HG03520 (cell line): ENCODE measurements at regions not wholly inside any gene's neighbourhood (a gene's known extent, or its start where the extent isn't known, plus 50 kb on each side); places are given as distances from the start of the nearest gene placed in this dataset.

ENCODE experiments used
- ATAC-seq: cut with Tn5 transposase; IDR thresholded peaks from one replicate; pipeline ENCODE4 v1.9.1; 2021; ENCODE audit warnings: mild to moderate bottlenecking, moderate library complexity; ENCODE audit not compliant: unreplicated experiment

DNA sequence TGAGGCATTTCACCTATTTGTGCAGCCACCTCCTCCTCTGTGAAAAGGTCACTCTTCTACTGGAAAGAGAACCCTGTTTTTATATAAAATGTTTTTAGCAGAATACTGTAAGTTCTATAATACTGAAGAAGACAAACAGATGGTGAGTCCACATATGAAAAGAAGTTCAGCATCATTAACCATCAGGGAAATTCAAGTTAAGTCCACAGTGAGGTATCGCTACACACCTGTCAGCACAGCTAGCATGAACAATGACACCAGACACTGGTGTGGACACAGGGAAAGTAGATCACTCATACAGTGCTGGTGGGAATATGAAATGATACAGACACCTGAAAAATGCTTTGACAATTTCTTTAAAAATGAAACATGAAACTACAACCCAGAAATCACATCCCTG lies 133.0 kb downstream of the MAD2L1 start:
- ATAC-seq = no peak

DNA sequence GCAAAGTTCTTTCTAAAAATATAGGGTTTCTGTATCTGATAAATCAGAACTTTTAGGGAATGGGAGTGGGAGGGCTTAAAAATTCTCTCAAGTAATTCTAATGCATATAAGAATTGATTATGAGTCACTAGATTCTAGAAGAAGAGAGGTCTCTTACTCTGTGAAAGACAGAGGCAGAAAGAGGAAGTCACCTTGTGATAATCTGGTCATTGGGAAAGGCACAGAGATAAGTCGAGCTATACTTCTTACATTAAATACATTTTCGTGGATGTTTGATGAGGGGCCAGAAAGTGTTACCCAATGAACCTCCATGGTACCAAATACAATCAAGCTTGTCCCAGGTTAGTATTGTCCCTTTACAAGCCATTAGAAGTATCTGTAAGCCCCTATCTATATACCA lies 134.4 kb downstream of the MAD2L1 start:
- no peak for ATAC-seq

DNA sequence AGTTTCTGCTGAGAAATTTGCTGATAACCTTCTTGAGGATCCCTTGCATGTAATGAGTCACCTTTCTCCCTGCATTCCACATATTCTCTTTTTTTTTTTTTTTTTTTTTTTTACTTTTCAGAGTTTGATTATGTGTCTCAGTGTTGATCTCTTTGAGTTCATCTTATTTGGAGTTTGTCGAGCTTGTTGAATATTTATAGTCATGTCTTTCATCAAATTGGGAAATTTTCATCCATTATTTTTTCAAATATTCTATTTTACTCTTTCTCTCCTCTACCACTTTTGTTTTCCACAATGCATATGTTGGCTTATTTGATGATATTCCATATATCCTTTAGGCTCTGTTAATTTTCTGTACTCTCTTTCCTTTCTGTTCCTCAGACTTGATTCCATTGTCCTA lies 136.1 kb downstream of the MAD2L1 start:
- no peak for ATAC-seq

DNA sequence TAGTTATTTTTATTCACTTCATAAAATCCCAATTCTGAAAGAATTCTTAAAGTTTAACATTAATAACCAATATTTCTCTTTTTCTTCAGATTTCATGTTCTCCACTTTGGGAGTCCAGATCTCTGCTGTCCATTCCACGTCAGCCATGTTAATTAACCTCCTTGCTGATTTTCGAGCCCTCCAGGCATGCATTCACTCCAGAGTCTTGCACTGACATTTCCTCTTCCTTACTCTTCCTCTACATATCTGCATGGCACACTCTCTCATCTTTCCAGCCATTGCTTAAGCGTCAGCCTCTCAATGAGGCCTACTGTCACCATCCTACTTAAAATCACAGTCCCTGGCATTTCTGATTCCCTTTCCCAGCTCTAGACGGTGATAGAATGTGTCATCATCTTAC lies 144.8 kb downstream of the MAD2L1 start:
- no peak for ATAC-seq

DNA sequence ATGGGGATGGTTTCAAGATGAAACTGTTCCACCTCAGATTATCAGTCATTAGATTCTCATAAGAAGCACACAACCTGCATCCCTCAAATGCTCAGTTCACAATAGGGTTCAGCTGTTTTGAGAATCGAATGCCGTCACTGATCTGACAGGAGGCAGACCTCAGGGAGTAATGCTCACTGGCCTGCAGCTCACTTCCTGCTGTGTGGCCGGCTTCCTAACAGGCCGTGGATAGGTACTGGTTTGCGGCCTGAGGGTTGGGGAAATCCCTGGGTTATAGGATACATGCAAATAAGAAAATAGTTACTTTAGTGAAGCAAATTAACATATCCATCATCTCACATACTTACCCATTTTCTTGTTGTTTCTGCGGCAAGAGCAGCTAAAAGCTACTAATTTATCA lies 160.4 kb downstream of the MAD2L1 start:
- no peak for ATAC-seq

DNA sequence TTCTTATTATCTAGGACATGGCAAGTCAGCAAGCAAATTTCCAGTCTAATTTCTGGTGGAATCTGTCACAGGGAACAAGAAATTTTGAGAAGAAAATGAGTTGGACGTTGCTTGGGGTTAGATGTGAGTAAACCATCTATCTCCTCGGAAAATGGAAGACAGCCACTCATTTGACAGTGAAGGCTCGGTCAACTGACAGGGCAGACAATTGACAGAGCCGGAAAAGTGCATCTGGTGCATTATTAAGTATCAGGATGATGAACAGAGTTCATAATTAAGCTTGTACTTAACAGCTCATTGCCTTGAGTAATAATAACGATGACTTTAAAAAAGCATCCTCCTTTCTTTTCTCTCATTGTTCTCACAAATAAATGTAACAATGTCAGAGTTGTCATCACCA lies 168.4 kb downstream of the MAD2L1 start:
- no peak for ATAC-seq

DNA sequence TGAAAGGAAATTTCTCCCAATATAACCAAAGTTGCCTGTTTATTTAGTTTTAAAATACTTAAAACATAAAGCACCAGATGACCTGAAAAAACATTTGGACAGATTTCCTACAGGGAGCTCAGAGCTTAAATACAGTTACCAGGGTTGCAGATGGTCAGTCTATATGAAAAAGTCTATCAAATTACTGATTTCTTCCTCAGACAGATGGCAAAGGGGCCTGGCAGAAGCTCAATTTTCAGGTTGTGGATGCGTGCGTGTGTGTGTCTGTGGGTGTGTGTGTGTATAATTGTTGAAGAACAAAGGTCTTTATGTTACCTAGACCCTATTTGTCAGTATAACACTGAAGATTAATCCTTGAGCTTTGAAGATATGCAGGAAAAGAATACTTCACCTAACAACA lies 169.4 kb downstream of the MAD2L1 start:
- no peak for ATAC-seq

DNA sequence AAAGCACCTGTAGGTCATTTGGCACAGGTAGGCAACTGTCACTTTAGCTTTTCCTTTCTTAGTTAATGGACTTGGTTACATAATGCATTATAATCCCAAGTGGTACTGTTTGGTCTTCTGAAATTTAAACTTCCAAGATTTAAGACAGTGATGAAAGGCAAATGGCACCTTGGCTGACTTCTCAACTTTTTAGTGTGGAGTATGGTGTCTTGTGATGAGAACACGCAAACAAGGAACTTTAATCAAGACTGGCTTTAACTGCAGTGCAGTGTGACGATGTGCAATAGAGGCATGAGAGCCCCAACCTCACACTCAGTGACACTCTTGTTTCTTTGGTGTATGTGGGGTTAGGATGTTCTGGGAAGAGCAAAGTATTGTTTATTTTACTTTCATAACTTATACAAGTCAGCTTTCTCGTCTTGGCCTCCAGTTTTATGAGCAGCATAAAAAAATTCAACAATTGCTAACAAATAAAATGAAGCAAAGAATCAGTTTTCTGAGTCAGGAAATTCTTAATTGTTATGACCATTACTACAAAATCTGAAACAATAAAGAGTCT lies 171.9 kb downstream of the MAD2L1 start:
- ATAC-seq = no peak

DNA sequence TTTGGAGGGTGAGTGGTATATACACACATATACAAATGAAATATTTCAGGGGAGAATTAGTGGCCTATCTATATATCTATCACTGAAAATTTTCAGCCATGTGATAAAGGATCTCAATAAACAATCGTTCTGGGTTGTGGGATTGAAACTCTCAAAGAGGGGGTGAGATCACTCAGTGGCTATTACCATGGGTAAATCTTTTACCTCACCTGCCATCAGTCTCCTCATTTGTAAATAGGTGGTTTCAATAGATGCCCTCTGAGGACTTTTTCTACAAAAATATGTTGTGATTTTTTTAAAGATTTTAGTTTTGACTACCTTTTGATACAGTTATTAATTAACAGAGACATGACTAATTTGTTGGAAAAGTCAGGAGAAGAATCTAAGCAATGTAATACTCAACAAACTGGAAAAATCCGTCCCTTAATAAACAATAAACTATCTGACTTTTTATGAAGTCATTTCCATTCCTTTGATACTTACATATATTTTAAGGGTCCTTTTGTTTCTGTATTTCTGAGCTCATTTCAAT lies 192.8 kb downstream of the MAD2L1 start:
- no peak for ATAC-seq

DNA sequence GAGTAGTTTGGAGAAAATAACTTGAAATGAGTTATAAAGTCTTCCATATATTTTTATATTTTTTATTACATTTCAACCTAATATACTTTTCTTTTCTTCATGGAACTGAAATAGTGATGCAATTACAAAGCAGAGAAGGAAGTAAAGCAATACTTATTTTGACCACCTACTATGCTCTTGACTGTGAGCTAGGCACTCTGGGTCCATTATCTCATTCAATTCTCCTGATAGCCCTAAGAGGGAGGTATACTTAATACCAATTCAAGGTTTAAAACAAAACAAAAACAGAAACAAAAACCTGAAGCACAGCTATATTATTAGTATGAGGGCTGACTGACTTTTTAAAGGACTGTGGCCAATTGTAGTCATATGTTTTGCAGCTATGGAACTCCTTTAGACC lies 193.5 kb downstream of the MAD2L1 start:
- no peak for ATAC-seq

DNA sequence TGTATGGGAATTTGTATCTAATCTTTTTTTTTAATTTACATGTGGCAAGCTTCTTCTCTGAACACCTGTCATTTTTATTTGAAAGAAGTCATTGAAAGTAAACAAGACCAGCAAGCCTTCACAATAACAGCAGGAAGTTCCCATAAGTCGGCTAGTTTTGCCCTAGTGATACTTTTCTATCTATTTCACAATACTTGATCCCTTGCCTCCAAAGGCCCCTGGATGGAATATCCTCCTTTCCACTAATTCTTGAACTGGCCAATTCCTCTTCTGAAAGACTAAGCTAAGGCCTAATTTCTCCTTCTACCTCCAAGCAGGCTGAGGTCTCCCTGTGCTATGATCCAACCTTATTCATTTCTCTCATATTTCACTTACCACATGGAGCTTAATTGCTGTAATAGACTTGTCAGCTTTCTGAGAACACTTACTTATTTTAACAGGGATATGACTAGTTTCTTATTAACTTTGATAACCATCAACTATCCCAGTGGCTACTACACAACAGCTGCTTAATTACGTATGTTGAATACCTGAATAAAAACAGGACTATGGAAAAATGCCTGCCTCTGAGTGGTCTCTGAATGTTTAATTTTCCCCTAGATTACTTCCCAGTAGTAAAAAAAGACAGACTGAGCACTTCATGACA lies 194.2 kb downstream of the MAD2L1 start:
- no peak for ATAC-seq

DNA sequence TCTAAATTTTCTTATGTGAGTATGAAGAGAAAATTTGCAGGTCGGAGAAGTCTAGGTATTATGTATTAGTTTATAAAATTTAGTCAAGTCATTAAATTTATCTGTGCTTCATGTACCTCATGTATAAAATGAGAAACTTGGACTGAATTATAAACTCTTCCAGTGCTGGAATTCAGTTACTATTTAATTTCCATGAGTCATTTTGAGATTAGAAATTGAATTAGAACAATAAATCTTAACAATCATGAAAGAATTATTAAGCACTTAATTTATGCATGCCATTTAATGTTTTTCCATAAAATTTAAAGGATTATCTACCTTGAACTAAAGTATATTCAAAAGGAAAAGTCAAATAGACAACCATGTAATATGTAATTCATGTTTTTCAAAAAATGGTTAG lies 195.8 kb downstream of the MAD2L1 start:
- ATAC-seq = no peak

DNA sequence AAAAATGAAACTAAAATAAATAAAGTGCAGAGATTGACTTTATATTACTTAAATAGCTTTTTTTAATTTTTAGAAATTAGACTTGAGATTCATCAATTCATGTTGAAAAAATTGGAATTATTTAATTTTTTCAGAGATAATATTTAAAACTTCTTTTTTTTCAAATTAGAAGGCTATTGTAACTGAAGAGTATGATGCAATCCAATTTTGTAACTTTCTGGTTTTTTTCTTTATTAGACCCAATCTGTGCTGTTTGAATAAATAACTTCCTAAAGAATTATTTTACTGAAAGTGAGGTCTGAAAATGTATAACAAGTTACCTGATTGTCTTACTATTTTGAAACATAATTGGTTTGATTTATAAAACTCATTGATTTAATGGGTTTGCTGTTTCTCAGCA lies 200.9 kb downstream of the MAD2L1 start:
- no peak for ATAC-seq

DNA sequence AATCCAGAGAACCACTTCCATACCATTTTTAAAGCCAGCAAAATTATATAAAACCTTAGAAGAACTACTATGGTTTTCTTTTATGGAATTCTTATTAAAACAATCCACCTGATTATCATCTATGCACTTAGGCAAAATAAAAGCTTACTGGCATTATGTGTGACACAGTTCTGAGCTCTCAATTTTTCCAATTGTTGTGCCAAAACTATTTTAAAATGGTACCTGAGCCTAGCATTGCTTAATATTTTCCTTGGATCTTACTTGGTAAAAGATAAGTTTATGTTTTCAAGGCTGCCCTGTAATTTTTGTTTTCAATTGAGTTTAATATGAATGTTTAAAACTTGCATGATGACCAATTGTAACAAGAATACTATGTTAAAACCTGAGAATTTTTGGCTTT lies 201.3 kb downstream of the MAD2L1 start:
- no peak for ATAC-seq

DNA sequence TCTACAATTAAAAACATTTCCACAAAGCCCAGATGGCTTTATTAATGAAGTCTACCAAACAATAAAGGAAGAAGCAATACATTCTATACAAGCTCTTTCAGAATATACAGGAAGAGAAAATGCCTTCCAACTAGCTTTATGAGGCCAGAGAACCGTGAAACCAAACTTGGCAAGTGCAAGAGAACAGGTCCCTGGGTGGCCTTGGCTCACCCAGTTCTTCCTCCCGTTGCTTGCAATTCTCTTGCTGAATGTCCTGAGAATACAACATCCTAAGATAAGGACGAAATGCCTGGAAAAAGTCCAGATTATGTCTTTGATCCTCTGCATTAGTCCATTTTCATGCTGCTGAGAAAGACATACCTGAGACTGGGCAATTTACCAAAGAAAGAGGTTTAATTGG lies 204.9 kb downstream of the MAD2L1 start:
- no peak for ATAC-seq

DNA sequence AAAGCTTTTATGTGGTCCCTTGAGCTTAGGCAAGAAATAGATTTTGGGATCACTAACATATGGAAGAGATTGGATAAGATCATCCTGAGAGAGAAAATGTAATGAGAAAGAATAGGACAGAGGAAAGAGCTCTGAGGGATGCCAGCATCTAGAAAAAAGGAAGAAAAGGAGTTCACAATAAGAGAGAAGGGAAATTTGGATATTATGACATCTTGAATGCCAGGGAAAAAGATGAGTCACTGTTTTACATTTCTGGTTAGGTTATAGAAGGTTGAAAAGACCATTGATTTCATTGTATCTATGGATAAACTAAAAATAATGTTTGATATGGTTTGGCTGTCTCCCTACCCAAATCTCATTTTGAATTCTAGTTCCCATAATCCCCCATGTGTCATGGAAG lies 208.5 kb downstream of the MAD2L1 start:
- ATAC-seq = no peak

DNA sequence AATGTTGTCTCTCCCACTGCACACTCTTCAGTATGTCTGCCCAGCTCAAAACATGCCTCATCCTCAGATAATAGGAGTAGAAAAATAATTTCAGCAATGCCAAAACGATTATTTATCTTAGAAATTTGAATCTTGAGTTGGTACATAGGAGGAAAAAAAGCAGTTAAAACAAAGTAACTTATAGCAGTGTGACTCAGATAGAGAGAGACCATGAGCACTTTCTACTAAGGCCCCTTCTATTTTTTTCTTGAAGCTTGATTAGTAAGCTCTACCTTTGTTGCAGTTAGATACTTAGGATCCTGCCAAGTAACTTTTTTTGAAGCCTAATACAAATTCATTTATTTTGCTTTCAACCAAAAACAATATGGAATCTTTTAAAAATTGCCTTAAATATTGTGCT lies 212.3 kb downstream of the MAD2L1 start:
- ATAC-seq = no peak

DNA sequence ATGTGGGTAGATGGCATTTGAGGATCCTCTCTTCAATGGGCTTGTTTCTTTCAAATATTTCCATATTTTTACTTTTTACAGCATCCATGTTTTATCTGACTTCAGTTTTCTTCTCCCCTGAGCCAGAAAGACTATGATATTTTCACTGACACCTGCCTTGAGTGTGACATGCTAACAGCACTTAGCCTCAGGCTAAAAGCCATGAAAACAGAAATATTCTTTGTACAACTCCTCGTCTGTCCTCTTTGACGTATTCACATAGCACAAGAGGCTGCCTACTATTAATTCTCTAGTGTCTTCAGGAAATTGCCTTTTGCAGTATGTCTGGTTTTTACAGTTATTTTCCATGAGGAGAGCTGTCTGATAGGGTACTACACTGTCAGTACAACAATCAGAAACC lies 215.0 kb downstream of the MAD2L1 start:
- ATAC-seq = no peak

DNA sequence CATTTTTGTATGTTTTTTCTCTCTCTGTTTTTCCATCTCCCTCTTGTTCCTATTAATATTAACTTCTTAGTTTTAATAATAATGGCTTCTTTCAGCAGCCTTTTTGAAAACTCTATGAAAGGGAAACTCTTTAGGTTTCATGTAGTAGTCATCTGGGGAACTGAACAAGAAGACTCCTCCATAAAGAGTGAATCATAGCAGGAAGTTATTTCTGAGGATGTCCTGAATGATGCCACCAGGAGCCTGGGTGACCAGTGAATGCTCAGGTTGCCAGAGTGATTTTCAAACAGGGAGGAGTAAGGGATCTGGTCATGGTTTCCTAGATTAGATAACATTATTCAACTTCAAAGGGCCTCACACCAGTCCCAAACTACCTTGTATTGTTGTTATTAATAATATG lies 212.8 kb upstream of the PDE5A start:
- no peak for ATAC-seq

DNA sequence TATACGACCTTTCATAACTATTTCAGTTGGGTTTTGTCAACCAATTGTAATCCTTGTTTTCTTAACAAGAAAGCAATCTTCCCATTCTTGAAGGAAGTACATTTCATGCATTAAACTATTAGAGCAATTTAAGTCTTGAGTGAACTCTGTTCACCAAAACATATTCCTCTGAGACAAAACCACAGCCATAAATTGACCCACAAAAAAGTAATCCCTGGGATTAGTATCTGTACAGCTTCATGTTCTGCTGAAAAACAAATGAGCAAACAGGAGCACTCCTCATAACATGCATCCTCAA lies 207.0 kb upstream of the PDE5A start:
- ATAC-seq = no peak

DNA sequence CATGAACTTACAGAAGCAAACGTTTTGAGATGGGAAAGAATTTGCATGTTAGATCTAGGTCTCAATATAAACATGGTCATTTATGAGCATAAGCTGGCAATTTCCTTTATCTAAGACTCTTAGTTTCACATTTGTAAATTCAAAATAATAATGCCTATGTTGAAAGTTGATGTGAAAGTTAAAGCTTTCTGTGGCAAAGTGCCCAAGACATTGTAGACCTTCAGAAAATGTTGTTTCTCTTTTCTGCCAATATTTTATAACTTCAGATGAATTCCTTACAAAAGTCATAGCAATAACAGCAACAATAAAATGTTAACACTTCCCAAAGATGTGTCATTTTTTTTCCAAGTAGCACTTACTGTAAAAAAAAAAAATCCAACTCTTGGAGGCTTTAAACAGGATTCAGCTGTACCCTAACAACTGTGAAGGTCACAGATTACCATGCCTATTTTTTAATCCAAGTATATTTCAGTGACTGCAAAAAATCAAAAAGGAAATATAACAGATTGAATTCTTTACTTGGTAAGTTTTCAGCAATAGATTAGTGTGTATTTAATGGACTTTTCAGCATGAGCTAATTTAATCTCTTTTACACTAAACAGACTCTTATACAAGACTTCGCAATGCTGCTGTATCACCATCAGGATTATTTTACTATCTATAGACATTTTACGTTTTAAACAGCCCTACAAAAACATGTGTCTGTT lies 206.5 kb upstream of the PDE5A start:
- ATAC-seq = no peak

DNA sequence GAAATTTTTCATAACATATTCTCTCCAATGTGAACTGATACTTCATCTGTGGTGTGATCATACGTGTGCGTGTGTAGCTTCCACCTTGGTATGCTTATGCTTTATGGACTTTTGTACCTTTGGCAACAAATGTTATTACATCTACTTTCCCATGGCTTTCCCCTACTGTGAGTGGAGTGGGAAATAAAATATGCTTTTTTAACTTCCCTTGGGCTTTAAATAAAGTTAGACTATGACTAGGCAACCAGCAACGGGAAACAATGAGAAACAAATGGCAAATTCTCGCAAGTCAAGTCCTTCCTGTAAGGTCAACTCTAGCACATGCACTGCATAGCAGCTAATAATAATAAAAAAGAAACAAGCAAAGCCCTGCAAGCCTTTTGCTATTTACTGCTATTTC lies 205.0 kb upstream of the PDE5A start:
- no peak for ATAC-seq

DNA sequence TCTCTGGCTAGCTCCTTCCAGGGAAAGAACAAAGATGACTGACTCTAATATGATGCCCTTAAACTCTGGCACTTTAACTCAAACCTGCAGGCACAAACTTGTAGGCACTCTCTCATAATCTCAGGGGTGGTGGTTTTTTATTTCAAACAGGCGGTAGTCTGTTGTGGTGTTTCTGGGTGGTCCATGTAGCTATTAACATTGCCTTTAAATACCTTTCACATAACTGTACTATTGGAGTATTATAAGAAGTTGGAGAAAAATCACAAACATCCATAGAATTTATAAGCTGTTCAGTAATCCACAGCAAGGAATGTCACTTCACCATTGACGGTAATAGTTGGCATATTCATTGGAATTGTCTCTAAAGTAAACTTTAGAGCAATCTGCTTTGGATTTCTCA lies 204.2 kb upstream of the PDE5A start:
- no peak for ATAC-seq
